GM04504 (cell line): ENCODE measurements at regions not wholly inside any gene's neighbourhood (a gene's known extent, or its start where the extent isn't known, plus 50 kb on each side); places are given as distances from the start of the nearest gene placed in this dataset.

Experiments used
- DNase-seq: peaks from one replicate; pipeline ENCODE4 v3.0.0-alpha.2; 2012; ENCODE audit warnings: low read depth

DNA sequence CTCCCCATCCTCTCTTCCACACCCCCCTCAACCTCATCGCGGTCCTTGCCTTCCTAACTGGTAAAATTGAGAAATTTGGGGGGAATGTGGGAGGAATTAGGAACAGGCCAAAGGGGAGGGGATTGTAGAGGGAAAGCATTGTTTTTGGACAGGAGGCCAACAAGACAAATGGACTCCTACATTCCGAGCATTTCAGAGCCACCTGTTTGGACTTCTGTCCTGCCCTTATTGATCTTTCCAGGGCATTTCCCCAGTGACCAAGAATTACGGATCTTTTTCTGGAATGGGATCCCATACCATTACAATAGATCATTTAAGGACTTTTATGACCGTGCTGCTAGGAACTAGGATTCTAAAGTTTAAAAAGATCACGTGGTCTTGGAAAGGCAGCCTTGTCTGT, 221.3 kb upstream of the ASIC2 start:
- no peak for DNase-seq

DNA sequence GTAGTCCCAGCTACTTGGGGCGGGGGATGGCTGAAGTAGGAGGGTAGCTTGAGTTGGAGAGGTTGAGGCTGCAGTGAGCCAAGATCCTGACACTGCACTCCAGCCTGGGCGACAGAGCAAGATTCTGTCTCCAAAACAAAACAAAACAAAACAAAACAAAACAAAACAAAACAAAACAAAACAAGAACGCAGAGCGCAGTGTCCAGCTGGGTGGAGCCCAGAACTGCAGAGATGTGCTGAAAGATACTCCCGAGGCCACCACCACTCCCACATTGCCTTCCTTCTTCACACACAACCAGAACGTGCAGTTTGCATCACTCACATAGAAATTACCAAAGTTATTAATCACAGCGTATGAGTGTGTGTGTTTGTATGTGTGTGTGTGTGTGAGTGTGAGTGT, 222.9 kb upstream of the ASIC2 start:
- DNase-seq = no peak

DNA sequence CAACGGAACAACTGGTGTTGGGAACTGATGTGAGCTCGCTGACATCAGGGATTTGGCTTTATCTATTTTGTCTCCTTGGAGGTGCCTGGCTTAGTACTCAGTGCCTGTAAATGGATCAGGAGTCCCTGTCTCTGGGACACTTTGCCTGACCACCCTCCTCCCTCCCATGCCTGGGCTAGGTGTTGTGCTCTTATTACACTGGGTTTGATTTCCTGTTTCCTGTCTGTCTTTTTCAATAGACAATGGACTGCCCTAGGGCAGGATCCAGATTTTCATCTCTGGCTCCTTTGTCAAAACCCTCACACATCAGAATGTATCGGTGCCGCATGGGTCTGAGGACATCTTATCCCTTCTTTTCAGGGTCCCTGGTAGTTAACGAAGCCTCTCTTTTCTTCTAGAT, 223.6 kb upstream of the ASIC2 start:
- no peak for DNase-seq

DNA sequence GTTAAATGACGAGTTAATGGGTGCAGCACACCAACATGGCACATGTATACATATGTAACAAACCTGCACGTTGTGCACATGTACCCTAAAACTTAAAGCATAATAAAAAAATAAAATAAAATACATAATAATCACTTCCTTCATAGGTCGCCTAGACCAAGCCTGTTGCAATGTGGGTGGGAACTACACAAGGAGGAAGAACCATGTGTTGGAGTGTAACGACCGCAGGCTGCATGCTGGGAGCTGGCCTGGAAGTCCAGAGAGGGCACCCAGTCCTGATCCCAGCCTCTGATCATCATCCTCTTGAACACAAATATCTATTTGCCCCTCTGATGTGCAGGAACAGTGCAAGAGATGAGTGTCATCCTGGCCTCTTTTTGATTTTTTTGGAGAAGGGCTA, 224.7 kb upstream of the ASIC2 start:
- no peak for DNase-seq

DNA sequence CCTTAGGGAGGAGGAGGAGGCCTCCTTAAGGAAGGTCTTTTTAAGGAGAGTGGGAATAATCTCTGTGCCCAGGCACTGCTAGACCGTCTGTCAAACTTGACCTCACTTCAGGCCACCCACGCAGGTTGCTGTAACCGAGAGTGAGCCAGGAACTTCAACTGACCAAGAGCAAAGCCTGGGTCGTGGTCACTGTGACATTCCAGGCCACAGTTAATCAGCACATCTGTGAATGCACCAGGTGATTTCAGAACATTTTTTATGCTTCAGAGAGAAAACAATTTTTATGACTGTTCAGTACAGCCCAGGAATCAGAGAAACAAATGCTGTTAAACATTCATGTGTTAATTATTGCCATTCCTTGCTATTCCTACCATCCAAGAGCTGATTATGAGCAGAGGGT, 226.6 kb upstream of the ASIC2 start:
- no peak for DNase-seq

DNA sequence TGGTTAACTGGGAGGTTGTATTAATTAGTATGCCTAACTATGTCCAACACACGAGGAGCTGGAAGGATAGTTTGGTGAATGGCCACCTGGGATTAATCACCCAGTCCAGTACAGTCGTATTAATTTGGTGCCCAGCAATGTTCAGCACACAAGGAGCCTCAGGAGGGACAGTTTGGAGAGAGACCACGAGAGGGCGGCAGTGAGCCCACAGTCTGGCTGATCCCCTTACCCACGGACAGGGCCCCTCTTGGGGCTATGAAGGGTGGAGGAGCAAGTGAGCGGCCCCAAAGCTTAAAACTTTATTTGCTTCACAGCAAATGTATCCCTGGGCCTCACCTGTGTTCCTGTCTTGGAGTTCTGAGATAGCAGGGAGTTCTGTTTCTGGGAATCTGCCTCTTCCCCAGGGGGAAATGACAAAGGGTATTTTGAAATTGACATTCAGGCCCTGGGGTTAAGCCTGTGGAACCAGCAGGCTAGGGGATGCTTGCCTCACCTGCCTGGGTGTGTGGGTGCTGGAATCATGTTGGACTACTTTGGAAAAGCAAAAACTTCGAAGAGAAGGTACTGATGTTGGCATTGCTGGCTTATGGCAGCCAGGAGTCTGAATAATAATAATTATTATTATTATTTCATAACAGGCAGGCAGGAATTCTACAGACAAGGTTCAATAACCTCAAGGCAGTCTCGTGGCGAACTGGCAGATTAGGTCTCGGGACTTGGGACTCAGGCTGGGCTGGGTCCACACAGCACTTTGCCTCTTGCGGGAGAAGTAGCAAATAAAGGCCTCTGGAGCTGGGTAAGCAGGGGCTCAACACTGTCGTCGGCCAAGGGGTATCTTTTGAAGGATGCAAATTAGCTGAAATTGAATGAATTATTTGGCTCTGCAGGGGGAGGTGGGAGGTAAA, 227.6 kb upstream of the ASIC2 start:
- DNase-seq = no peak

DNA sequence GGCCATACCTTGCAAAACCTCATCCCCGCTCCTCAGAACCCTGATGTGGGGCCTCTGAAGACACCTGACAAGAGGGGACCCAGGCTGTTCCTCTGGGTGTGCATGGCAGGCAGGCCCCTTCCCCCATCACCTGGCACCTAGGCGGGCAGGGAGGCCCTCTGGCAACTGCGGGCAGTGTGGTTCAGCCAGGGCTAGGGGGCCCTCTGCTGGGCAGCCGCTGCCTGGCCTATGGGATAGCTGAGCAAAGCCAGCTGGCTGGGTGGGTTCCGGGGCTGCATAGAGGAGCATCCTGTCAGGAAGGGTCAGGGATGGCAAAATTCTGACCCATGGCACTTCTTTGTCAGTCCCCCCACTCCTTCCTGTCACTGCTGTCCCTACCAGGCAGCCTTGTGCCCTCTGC, 228.7 kb upstream of the ASIC2 start:
- no peak for DNase-seq

DNA sequence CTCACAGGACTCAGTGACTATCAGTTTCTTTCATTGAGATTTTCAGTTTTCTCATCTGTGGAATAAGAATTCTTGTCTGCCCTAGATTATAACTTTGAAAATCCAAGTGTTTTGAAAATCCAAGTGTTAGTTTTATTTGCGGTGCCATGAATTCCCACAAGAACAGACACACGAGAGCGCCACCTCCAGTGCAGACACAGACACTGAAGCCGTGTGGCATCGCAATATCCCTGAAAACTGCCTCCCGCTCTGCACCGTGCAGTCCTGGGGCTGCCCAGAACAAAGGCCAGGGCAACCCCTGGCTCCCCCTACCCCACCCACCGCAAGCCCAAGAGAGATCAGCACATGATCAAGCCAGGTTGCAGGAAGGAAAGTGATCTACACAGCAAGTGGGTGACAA, 229.5 kb upstream of the ASIC2 start:
- DNase-seq = no peak

DNA sequence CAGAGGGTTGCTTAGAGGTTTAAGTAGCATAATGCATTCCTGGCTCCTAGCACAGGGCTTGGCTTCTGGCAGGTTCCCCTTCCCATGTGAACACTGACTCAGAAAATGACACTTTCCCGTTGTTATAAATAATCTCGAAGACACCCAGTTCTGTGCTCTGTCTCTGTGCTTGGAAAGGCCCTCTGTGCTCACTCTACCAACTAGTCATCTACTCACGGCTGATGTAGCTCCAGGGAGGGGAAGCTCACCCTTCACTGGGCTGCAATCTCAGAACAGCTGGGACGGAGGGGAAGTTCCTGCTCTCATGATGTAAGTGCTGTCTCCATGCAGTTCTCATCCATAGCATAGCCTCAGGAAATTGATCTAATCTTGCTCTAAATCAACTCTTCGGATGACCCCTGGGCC, 230.5 kb upstream of the ASIC2 start:
- DNase-seq = peak; percentile 10

DNA sequence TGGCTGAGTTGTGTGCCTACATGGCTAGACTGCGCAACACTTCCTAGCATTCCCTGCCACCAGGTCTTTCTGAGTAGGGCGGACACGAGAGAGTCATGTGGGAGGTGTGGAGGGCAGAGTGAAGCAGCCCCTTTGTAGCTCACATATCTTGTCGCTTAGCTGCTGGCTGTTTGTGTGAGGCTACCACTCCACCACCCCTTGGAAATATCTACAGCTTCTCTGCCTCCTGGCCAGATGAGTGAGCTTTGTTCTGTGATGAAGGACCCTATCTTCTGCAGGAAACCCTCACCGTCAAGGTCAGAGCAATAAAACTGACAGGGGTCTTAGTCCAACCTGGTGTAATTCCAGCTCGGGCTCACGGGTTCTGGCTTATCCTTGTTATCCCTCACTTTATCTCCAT, 232.1 kb upstream of the ASIC2 start:
- no peak for DNase-seq

DNA sequence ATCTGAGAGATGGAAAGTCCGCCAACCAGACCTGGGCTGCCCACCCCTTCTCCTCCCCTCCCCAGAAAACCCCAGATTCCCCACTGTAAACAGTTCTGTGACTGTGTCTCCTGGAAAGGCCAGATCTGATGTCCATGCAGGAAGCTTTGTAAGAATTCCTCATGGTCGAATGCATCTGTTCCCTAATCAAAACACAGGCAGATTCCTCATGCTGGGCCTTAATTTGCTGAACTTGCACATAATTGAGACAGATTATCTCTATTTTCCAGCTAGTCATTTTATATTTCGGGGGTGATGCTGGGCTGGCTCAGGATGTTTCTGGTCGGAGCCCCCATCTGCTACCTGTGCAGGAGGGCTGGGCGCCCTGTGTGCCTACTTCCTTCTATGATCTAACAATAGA, 233.6 kb upstream of the ASIC2 start:
- DNase-seq = no peak

DNA sequence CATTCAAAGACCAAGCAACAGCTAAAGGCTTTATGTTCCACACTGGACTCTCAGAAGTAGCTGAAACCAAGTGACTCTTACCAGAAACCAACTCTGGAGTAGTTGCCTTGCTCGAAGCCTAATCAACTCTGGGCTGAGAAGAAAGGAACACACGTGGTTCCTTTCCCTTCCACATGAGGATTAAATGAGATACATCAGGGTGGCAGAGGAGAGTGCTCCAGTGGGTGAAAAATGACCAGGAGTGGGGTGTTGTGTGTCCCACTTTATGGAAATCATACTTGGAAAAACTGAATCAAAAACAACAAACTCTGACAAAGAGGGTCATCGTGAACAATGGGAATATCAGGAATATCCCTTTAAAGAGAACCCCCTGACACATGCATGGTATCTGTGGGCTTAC, 234.2 kb upstream of the ASIC2 start:
- no peak for DNase-seq

DNA sequence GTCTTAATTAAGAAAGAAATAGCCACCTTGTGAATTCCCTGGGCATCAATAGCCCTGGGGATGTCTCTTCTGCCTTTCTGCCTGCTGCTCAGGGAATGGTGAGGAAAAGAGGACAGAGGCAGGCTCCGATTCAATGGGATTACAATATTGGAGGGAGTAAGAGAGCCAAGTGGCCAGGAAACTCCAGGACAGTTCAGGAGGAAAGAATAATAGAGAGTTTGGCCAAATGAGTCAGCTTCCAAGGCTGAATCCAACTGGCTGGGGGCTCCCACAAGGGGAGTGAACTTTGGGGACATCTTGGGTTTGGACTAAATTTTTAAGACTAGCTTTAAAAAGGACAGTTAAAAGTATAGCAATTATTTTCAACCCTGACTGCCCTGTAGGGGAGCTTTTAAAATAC, 235.8 kb upstream of the ASIC2 start:
- no peak for DNase-seq

DNA sequence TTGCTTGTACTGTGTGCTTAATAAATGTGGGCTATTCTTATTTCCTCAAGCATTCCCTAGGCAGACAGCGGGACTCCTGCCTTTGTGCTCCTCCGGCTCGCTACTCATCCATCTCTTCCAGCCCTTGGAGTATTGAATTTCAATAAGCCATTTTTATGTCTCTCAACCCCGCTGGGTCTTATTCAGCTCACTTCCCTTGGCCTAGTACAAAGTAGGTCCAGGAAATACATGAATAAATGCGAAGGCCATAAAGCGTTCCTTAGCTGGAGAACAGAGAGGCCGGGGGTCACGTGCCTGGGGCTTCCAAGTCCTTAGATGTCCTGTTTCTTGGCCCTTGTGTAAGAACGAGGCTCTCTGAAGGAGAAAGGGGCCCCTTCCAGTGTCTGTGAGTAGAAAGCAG, 236.7 kb upstream of the ASIC2 start:
- DNase-seq = no peak

DNA sequence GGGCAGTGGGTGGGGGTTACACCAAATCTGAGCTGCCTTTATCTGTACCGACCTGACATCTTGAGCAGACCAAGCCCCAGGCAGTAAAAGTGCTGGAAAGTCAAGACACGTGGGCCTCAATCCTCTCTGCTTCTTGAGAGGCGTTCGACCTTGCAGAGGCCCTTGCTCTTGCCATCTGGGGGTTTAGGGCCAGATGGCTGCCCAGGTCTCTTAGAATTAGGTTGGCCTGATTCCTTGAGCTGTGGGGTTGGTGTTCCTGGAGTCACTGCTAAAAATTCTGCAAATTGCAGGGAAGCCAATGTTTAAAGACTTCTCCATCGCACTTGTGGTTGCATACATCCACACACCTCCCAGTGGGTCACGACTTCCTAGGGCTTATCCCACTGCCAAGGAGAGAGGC, 238.2 kb upstream of the ASIC2 start:
- DNase-seq = no peak

DNA sequence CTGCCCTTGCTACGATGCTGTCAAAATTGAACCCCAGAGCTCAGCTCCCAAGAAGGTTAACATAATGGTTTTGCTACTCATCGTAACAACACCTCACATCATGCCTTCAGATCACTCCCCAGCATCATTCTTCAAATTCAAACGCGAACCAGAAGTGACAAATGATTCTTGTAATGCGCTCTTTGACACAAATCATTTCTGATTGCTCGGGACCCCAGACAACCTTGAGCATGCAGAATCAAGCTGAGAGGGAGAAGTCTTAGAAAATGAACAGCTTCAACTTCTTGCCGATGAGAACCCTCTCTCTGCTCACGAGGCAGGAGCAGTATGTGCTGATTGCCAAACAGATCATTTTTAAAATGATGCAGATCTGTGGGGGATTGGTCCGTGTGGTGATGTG, 241.0 kb upstream of the ASIC2 start:
- DNase-seq = no peak

DNA sequence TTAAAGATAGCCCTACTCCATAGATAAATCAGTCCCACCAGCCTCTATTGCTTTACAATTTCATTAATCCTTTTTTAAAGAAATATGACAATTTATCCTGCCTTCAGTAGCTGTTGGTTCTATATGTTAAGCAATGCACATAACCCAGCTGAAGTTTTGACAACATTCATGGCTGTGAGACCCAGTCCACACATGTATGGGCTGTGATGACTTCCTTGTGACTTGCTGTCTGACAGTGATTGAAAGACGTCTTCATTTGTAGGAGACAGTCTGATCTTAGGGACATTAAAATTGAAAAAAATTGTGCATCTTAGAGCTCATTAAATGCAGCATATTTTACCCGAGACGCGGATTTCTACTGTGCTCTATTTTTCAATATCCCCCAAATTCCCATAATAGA, 252.0 kb upstream of the ASIC2 start:
- DNase-seq = no peak

DNA sequence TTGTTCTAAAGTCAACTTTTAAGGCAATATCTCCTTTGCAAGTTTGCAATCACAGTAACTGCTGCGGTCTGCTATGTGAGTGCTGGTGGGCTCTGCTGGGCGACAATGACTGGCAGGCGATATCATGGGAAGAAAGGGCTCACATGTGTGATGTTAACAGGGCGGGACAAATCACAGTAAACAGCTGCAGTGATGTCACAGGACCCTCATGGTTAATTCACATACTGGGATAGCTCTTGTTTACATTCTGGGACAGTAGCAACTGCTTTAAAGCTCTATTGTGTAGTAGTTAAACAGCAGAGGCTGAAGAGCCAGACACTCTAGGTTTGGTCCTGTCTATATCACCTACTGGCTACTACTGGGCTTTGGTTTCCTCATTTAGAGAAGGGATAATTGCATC, 257.2 kb upstream of the ASIC2 start:
- no peak for DNase-seq

DNA sequence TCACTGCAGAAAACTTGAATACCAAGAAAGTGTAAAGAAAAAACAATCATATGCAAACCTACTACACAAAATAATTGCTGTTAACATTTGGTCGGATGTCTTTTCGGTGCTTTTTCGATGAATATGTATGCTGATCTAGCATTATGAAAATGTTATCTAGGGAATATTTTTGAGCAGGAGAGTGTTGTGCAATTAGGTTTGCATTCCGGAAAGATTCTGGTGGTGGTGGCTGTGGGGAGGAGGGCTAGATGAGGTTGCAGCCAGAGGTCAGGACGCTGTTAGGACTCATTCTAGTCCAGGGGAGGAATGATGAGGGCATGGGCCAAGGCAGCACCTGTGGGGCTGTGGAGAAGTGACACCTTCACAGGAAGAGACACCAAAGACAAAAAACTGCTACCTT, 258.0 kb upstream of the ASIC2 start:
- no peak for DNase-seq

DNA sequence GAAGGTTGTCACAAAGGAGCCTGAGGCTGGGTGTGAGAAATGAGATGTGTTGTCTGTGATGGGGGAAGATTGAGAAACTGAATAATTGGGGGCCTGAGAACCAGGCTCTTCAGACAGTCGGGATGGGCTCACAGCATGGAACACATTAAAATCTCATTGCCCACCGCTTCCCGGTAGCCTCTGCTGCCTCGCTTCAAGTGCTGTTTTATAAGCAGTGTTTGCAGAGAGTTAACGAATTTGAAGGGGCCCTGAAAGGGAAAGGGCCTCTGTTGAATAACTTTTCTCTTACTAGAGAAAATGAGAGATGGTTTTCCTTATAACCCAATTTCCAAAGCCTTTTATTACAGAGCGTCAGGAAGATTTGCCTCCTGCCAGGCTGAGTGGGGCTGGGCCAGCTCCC, 258.8 kb upstream of the ASIC2 start:
- no peak for DNase-seq

DNA sequence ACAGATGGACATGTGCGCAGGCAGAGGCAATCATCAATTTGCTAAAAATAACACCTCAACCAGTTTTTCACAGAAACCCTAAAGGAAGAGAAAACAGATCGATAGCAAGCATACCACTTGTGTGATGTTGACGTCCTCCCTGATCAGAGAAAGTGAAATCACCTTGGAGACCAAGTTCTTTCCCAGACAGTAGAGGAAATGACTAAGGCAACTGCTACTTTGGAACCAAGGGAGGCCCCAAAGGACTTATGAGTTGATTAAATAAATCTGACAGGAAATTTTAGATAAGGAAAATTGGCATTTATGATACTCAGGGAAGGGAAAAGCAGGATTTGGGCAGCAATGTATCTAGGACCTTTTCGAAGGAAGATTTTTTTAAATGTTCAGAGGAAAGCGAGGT, 267.1 kb upstream of the ASIC2 start:
- no peak for DNase-seq

DNA sequence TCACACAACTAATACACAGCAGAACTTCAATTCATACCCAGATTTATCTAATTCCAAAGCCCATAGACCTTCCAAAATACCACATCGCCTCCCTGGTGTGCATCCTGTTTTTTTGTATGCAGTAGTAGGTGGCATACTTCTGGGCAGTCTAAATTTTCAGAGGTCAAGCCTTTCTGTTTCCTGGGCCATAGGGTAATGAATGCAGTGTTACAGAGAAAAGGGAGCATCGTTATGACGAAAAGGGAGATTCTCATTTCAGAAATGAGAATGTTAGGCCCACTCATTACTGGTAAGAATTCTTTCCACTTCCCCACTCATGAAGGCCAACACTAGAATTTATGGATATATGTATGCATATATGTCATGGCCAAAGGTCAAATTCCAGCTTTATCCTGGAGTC, 267.8 kb upstream of the ASIC2 start:
- DNase-seq = no peak

DNA sequence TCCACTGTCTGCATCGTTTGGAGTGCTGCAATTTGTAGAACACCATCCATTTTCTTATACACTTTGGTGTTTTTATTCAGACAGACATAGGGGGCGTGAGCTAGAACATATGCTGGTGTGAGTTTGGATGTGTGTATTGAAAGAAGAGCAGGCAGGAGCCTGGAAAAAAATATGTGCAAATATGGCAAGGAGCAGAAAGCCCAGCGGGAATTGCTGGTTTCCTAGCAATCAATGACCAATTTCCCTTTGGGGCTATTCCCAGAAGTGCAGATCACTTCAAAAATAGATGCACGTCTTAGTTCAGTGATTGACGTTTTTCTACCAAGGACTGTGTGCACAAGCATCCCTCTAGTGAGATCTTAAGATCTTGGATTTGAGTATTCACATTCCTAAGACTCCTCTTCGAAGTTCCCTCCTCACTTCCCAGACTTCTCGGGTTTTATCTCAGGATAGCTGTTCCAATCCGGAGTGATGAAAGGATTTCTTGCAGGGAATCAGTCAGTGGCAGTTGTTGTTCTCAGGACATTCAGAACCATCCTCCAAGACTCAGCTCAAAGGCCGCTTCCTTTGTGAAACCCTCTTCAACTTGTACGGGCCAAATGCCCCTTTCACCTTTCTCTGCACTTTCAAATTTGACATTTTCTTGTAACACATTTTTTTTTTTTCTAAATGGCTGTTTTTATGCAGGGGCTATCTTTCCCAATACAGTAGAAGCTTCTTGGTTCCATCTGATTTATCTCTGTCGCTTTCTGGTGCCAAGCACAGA, 268.7 kb upstream of the ASIC2 start:
- no peak for DNase-seq

DNA sequence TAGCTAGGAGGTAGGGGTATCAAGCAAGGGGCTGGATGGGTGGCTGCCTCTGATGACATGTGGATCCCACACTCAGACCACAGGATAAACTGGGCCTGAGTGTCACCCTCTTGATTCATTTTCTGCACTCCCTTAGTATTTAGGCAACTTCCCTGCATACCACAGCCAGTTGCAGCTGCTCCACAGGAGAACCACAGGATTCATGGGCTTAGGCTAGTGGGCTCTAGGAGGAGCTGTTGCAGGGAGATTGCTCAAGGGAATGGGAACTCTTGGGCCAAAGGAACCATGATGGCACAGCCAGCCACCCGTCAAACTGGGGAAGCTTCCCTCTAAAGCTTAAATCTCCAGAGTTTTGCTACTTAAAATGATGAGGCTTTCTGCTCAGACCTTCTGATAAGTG, 269.7 kb upstream of the ASIC2 start:
- DNase-seq = no peak
